Non-pigmented ciliary epithelial cell (primary cell): ENCODE measurements at regions not wholly inside any gene's neighbourhood (a gene's known extent, or its start where the extent isn't known, plus 50 kb on each side); places are given as distances from the start of the nearest gene placed in this dataset.
"Not testable (repeated sequence)": the region's sequence is repeated elsewhere in the genome, so short reads cannot be mapped to it uniquely, and the experiment has no call there.

Source experiments
- DNase-seq: peaks from one replicate; pipeline ENCODE4 v3.0.0-alpha.2; 2010; ENCODE audit warnings: low read depth

GRCh38 chr1:95520390-95520789 lies 286.4 kb downstream of the RWDD3 start:
- DNase-seq = no peak

- DNase-seq = no peak
Measured at GRCh38 chr1:95532335-95532734, 298.3 kb downstream of the RWDD3 start.

GRCh38 chr1:95534985-95535384 lies 301.0 kb downstream of the RWDD3 start:
- no peak for DNase-seq

GRCh38 chr1:95535614-95536013 lies 301.6 kb downstream of the RWDD3 start:
- DNase-seq = no peak

- DNase-seq = no peak
Measured at GRCh38 chr1:95536501-95536900, 302.5 kb downstream of the RWDD3 start.

DNA sequence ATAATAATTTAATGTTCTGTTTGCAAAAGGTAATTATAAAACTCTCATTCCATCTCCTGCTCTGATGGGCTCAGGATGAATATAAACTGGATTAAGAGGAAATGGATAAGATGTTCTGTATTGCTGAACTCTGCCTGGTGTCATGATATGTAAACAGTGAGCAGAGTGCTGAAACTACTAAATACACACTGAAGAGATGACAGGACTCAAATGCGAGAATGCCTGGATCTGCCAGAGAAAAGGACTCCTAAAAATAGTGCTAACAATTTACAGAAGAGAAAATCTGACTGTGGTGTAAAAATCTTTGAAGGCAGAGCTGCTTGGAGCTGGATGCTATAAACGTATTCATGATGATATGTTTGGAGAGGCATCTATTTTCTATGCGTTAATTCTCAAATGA lies 303.2 kb downstream of the RWDD3 start:
- no peak for DNase-seq

- not testable (repeated sequence) for DNase-seq
Measured at GRCh38 chr1:95538242-95538641, 304.2 kb downstream of the RWDD3 start.

- no peak for DNase-seq
Measured at GRCh38 chr1:95542936-95543335, 308.9 kb downstream of the RWDD3 start.

DNA sequence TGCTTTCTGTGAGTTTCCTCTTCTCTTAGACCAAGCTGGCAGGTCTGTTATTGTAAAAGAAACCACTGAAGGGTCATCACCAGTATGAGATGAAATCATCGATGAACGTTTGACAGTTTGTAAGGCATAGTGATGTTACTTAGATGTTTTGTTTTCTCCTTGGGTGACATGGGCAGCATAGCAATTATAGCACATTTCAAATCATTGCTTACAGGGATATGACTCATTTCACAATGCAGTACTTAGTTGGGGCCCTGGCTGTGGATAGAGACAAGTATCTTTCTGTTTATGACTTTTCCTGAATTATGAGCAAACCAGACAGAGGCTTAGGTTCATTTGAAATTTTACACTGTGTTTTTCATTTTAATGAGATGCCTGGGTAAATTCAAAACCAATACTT lies 313.0 kb downstream of the RWDD3 start:
- no peak for DNase-seq

DNA sequence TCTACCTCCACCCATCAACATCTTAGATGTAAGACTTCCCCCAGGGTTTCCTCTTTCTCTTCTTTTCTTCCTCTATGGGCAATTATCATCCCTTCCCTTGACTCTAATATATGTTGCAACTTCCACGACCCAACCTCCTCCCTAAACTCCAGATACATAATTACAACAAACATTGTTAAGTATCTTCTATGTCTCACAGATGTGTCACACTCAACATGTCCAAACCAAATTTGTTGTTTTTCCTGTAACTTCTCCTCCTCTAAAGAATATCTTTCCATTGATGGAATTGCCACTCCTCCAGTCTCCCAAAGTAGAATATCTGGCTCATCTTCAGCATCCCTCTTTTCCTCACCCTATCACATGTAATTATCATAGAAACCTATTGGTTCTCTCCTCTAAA lies 314.2 kb downstream of the RWDD3 start:
- DNase-seq = no peak

DNA sequence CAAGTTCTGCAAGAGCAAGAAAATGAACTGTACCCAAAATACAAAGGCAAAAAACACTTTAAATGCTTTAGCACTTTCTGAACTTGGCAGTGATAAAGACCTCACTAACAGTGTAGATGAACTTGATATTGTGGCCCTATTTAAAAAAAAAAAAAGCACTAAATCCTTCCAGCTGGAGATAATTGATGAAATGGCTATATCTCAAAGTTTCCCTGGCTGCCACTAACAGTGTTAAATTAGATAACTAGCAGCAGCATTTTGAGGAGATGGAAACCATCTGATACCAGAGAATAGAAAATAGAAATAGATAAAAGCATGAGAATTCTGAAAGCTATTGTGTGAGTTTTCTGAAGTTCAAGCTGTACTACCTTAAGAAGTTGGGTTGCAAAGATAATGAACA lies 317.2 kb downstream of the RWDD3 start:
- DNase-seq = no peak

DNA sequence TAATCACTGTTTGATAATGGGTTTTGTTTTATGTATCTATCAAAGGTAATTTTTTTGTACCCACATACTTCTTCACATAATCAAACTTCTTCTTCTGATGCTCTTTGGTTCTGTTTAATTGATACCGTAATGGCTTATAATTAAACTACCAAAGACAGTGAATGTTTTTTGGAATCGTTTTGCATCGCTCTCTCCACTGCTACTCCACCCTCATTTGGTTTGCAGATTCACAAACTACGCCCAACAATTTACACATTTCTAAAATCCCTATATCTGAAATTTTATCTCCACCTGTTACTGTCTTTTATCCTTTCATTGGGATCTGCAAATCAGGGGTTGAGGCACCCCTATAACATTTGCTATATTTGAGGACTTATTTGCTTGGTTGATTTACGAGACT lies 319.6 kb downstream of the RWDD3 start:
- DNase-seq = no peak

DNA sequence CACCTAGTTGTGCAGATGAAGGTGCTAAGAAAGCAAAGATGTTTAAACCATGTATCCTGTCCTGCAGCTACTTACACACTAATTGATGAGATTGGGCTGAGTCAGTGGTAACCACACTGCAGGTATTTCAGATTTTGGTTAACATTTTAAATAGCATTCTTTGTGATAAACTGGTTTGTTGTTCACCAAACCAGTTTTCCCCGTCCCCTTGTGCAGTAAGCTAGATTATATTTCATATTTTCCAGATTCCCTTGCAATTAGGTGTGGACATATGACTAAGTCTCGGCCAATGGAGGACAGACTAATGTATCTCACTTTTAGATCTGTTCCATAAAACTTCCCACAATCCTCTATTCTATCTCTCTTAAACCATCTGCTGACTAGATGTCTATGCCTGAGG lies 320.4 kb downstream of the RWDD3 start:
- no peak for DNase-seq

GRCh38 chr1:95558791-95559190 lies 324.8 kb downstream of the RWDD3 start:
- no peak for DNase-seq

GRCh38 chr1:95561346-95561745 lies 327.3 kb downstream of the RWDD3 start:
- no peak for DNase-seq

GRCh38 chr1:95562230-95562629 lies 328.2 kb downstream of the RWDD3 start:
- no peak for DNase-seq

- DNase-seq = no peak
Measured at GRCh38 chr1:95572002-95572401, 338.0 kb downstream of the RWDD3 start.

- no peak for DNase-seq
Measured at GRCh38 chr1:95572962-95573361, 339.0 kb downstream of the RWDD3 start.

DNA sequence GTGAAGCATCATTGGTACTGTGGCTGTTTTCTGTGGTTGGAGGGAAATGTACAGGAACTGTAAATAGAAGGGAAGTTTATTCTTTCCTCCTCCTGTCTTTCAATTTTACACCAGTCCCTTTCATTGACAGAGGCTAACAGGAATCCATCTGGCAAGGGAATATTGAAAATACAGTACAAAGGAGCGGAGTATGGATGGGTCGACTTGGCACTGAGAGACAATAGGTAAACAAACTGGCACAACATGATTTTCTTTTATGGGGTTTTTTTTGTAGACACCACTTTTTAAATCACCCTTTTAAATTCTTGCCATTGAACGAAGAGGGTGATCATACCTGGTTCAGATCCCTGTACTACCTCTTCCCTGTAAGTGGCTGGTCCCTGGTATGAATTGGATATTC lies 341.3 kb downstream of the RWDD3 start:
- no peak for DNase-seq

- DNase-seq = no peak
Measured at GRCh38 chr1:95578462-95578861, 344.5 kb downstream of the RWDD3 start.

DNA sequence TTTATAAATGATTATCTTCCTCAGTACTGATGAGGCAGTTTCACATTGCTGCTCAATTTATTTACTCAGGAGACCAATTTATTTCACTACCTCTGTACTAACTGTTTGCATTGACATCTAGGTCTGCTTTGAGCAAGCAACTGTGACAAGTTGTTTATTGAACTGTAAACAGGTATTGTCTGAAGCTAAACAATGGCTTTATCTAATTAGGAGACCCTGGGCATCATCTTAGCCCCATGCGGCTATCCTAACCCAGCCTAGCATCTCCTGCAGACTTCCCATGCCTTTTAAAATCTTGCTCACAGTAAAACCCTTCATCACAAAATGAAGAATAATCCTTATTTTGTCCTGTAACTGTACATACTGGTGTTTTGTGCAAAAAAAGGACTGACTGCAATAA lies 348.2 kb downstream of the RWDD3 start:
- DNase-seq = no peak

DNA sequence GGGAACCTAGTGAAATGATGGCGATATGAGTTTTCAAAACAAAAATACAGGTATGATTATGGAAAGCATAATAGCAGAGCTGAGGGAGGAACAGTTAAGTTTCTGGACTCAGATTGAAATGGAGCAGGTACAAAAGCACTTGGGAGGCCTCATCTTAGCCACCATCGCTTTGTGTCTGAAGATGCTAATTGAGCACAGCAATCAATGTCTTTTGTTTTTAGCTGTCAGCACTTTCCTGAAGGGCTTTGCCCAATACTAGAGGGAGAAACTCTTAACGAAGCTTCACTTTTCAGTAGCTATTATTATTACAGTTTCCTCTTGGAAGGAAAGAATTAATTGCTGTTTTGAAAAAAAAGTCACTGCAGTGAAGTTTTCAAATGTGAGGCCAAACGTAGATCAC lies 348.7 kb downstream of the RWDD3 start:
- no peak for DNase-seq

DNA sequence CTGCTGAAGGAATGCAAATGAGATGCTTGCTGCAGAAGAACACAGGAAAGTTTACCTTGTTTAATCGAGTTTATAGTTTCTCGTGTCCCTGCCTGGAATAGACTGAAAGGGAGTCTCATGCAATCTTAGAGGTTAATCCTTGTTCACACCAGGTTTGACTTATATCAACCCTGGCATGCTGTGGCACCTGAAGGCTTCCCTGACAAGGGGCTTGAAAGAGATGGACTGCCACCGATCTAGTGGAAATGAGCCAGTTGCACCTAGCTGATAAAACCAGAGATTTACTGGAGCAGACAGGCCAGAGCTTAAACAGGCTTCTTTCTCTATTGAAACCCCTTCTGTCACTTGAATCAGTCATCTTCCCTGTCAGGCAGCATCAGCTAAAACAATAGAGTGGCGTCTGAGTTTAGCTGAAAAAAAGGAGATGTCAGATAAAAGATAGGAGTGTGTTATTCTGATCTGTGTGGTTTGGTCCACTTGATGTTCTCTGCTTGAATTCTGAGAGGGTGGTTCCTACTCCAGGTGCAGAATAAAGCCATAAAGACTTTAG lies 349.7 kb downstream of the RWDD3 start:
- DNase-seq = no peak

DNA sequence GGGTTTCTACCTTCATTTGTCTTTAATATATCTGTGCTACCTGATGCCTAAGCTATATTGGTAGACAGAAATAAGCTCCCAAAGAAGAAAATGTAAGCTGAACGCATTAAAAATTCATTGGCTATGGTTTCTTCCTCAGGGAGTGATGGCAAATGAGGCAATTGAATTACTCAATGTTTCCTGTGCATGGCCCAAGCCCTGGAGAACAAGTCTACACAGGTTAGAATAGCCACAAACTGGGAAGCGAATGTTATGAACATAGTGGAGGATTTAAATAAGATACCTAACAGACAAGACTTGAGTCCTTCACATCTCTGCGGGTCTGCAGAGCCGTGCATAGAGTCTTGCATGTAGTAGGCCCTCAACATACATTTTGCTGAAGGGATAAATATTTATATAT lies 350.3 kb downstream of the RWDD3 start:
- no peak for DNase-seq

DNA sequence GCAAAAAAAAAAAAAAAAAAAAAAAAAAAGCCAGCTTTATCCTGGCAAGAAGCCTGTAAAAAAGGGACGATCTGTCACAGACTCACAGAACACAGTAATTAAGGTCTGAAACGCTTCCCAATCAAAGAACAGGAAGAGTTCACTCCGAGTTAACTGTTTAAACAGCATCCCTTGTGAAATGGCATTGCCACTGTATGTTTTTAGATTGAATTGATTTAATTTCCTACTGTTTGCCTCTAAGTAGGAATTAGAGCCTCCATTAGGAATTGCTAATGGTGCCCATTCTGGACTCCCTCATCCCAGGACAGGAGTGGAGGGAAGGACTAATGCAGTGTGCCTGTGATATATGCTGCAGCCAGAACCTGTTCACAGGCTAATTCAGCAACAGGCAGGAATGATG lies 370.8 kb downstream of the RWDD3 start:
- DNase-seq = no peak
